ENCODE measurements at regions not wholly inside any gene's neighbourhood (a gene's known extent, or its start where the extent isn't known, plus 50 kb on each side); places are given as distances from the start of the nearest gene placed in this dataset.

DNA sequence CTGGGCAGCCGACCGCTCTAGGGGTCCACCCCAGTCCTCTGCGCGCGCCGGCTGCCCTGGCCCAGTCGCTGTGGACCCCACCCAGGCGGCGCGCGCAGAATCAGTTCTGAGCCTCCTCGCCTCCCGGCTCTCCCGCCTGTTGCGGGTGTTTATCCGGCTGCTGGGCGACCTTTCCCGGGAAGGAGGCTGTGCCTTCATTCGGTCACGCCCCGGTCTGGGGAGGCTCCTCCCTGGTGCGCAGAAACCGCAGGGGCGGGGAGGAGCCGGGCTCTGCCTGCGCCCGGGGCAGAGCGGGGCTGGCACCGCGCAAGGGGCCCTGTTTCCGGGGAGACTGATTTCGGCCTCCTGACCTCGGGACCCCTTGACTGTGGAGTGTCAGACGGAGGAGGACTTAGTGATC lies 80.8 kb upstream of the EYS start:
- H3K4me3 ChIP-seq (ENCODE audit: low read depth, low read length): no peak overlapping the region

GRCh38 chr6:65786815-65787214 lies 79.8 kb upstream of the EYS start:
- DNase-seq (ENCODE audit: low read depth): no peak
- TF ChIP-seq CTCF (IDR thresholded peaks at IDR 0.05; ENCODE audit: insufficient read depth, low read depth, low read length): no peak

More for the DNA sequence above, 80.8 kb upstream of the EYS start:
- TF ChIP-seq CTCF (IDR thresholded peaks at IDR 0.05; ENCODE audit: insufficient read depth, low read depth, low read length): no peak
- DNase-seq (ENCODE audit: low read depth): no peak

GRCh38 chr6:65780691-65781090 lies 73.7 kb upstream of the EYS start:
- no peak for TF ChIP-seq CTCF (IDR thresholded peaks at IDR 0.05; ENCODE audit: insufficient read depth, low read depth, low read length)

More at GRCh38 chr6:65786815-65787214, 79.8 kb upstream of the EYS start:
- no peak overlapping the region for H3K4me3 ChIP-seq (ENCODE audit: low read depth, low read length)

GRCh38 chr6:65776332-65776731 lies 69.3 kb upstream of the EYS start:
- no peak overlapping the region for H3K4me3 ChIP-seq (ENCODE audit: low read depth, low read length)
- no peak for DNase-seq (ENCODE audit: low read depth)
- no peak for TF ChIP-seq CTCF (IDR thresholded peaks at IDR 0.05; ENCODE audit: insufficient read depth, low read depth, low read length)

More at GRCh38 chr6:65780691-65781090, 73.7 kb upstream of the EYS start:
- no peak for DNase-seq (ENCODE audit: low read depth)
- H3K4me3 ChIP-seq (ENCODE audit: low read depth, low read length): no peak overlapping the region

GRCh38 chr6:65771946-65772345 lies 64.9 kb upstream of the EYS start:
- DNase-seq (ENCODE audit: low read depth): no peak
- H3K4me3 ChIP-seq (ENCODE audit: low read depth, low read length): no peak overlapping the region
- no peak for TF ChIP-seq CTCF (IDR thresholded peaks at IDR 0.05; ENCODE audit: insufficient read depth, low read depth, low read length)

DNA sequence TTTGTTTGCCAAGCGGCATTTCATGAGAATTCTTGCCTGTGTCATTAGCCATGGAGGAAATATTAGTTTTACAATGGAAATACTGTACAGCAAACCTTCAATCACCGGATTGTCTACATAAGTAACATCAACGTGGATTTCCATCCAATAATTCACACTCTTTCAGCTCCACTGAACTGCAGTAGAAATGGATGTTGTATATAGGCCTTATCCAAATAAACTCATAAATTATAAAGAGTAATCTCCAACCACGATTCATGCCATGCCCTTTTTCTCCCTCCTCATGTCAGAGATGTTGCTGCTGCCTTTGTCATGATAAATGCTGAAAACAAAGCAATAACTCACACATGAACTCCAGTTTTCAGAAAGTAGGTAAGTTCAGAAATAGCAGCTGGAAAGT lies 54.9 kb upstream of the EYS start:
- no peak overlapping the region for H3K4me3 ChIP-seq (ENCODE audit: low read depth, low read length)
- TF ChIP-seq CTCF (IDR thresholded peaks at IDR 0.05; ENCODE audit: insufficient read depth, low read depth, low read length): no peak
- DNase-seq (ENCODE audit: low read depth): no peak

DNA sequence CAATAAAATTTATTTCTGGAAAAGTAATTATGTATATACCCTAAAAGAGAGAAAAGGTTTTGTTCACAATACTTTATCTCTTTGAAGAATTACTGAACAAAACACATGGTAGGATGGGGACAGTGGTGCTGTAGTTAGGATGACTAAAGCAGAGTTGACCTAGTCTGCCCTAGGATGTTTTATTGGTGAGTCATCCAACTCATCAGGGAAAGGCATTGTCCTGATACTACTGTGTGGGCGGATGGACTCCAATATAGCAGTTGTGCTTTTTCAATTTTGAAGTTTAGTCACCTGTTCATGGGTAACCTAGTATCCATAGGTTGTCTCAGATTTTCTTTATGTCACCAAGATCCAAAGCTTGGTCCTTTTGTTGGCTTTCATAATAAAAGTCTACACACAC lies 53.3 kb upstream of the EYS start:
- TF ChIP-seq CTCF (IDR thresholded peaks at IDR 0.05; ENCODE audit: insufficient read depth, low read depth, low read length): no peak
- H3K4me3 ChIP-seq (ENCODE audit: low read depth, low read length): no peak overlapping the region
- DNase-seq (ENCODE audit: low read depth): no peak
